ENCODE measurements at regions not wholly inside any gene's neighbourhood (a gene's known extent, or its start where the extent isn't known, plus 50 kb on each side); places are given as distances from the start of the nearest gene placed in this dataset.
"Not testable (repeated sequence)": the region's sequence is repeated elsewhere in the genome, so short reads cannot be mapped to it uniquely, and the experiment has no call there.

- Histone ChIP-seq H3K36me3 (ENCODE audit: control insufficient read depth in 1 of 2, insufficient read depth in 2 of 2, low read length in 2 of 2) (no peaks in the 10 kb centered on the region), H3K79me2 (ENCODE audit: insufficient read depth, low read length) (no peaks in the 10 kb centered on the region), H3K27me3 (ENCODE audit: insufficient read depth, low read length) (no peaks in the 10 kb centered on the region), H3K4me1 (ENCODE audit: control insufficient read depth in 1 of 2, insufficient read depth in 2 of 2, low read length in 2 of 2) (peaks cover 0 to 6% of the 10 kb centered on the region in 2 experiments; a peak in 1 of 4 replicates), H3K4me3 (replicated peaks in 1 of 2; ENCODE audit: low read depth in 1 of 2, low read length in 2 of 2) (no peak overlapping the region), H3K9me3 (ENCODE audit: control insufficient read depth in 1 of 2, insufficient read depth in 1 of 2, low read depth in 1 of 2, low read length in 2 of 2) (no peaks in the 10 kb centered on the region), H3K9ac (ENCODE audit: low read length) (no peak overlapping the region), H3K27ac (ENCODE audit: low read depth, low read length) (no peak overlapping the region), H4K20me1 (ENCODE audit: insufficient read depth) (no peaks in the 10 kb centered on the region), H3K4me2 (ENCODE audit: low read length) (peak overlapping the region; percentile 16; the same call in 1 of the 2 replicates), H3K9me2 (ENCODE audit: insufficient read depth) (no peaks in the 10 kb centered on the region), H2AFZ (ENCODE audit: low read depth, low read length, poor library complexity, severe bottlenecking) (peak overlapping the region; percentile 89)
- RAD21 ChIA-PET (ENCODE audit: low non-redundant PET in 1 of 2, low total read pairs in 2 of 2, uncharacterized antibody in 2 of 2, unreplicated experiment in 2 of 2) = no interaction called here
- no peak for ATAC-seq
- BruUV-seq (replicated peaks) = no TSS peak
- POLR2A ChIA-PET = no interaction called here
- intact Hi-C loops (cut with micrococcal nuclease) = no loop called here
- DNase-seq (ENCODE audit: low read depth, low spot score) = peak; percentile 4
- CTCF ChIA-PET = no interaction called here
- no peak for TF ChIP-seq ZBTB33 (IDR thresholded peaks at IDR 0.05; ENCODE audit: extremely low read depth, insufficient replicate concordance, low read length)
- 0 out of 2 replicates have a peak, but pooled peaks have one; percentile 19 for TF ChIP-seq JUND (IDR thresholded peaks at IDR 0.05)
- peak; percentile 61; the same call in 1 of the 2 replicates for TF ChIP-seq CBX3 (IDR thresholded peaks at IDR 0.05; ENCODE audit: low read depth)
- TF ChIP-seq CEBPB (IDR thresholded peaks at IDR 0.05; ENCODE audit: low read depth) = 0 out of 2 replicates have a peak, but pooled peaks have one; percentile 19
- TF ChIP-seq FOSL1 (IDR thresholded peaks at IDR 0.05; ENCODE audit: low read depth) = 0 out of 2 replicates have a peak, but pooled peaks have one; percentile 22
- no peak for TF ChIP-seq ZNF274 (IDR thresholded peaks at IDR 0.05; ENCODE audit: low read depth, low read length)
- TF ChIP-seq REST (IDR thresholded peaks at IDR 0.05; ENCODE audit: low read depth) = no peak
These were observed 559.8 kb downstream of the HINT1 start for GRCh38 chr5:130605234-130605633.

GRCh38 chr5:130596647-130597046, 568.4 kb downstream of the HINT1 start:
- H3K4me3 ChIP-seq (replicated peaks in 1 of 2; ENCODE audit: low read depth in 1 of 2, low read length in 2 of 2); H3K4me2 ChIP-seq (ENCODE audit: low read length); H3K9me2 ChIP-seq (ENCODE audit: insufficient read depth); H3K27me3 ChIP-seq (ENCODE audit: insufficient read depth, low read length); RAD21 ChIA-PET (ENCODE audit: low non-redundant PET in 1 of 2, low total read pairs in 2 of 2, uncharacterized antibody in 2 of 2, unreplicated experiment in 2 of 2); intact Hi-C loops (cut with micrococcal nuclease); POLR2A ChIA-PET; H4K20me1 ChIP-seq (ENCODE audit: insufficient read depth); H3K9ac ChIP-seq (ENCODE audit: low read length); H2AFZ ChIP-seq (ENCODE audit: low read depth, low read length, poor library complexity, severe bottlenecking); H3K27ac ChIP-seq (ENCODE audit: low read depth, low read length); DNase-seq (ENCODE audit: low read depth, low spot score); H3K4me1 ChIP-seq (ENCODE audit: control insufficient read depth in 1 of 2, insufficient read depth in 2 of 2, low read length in 2 of 2); H3K9me3 ChIP-seq (ENCODE audit: control insufficient read depth in 1 of 2, insufficient read depth in 1 of 2, low read depth in 1 of 2, low read length in 2 of 2); H3K36me3 ChIP-seq (ENCODE audit: control insufficient read depth in 1 of 2, insufficient read depth in 2 of 2, low read length in 2 of 2); ATAC-seq; H3K79me2 ChIP-seq (ENCODE audit: insufficient read depth, low read length); BruUV-seq (replicated peaks); CTCF ChIA-PET: not testable (repeated sequence)

All from HCT116 (cell line).